Activated naive CD8-positive, alpha-beta T cell (primary cell): ENCODE measurements at regions not wholly inside any gene's neighbourhood (a gene's known extent, or its start where the extent isn't known, plus 50 kb on each side); places are given as distances from the start of the nearest gene placed in this dataset.
"Not testable (repeated sequence)": the region's sequence is repeated elsewhere in the genome, so short reads cannot be mapped to it uniquely, and the experiment has no call there.

Experiments used
- H3K27ac Mint-ChIP-seq: one replicate; pipeline ENCODE4 v1.8.0; 2021; ENCODE audit warnings: mixed read lengths
- H3K27me3 Mint-ChIP-seq: one replicate; pipeline ENCODE4 v1.8.0; 2021; ENCODE audit warnings: mixed read lengths
- H3K36me3 Mint-ChIP-seq: one replicate; pipeline ENCODE4 v1.8.0; 2021; ENCODE audit warnings: mixed read lengths
- H3K4me1 Mint-ChIP-seq: one replicate; pipeline ENCODE4 v1.8.0; 2021; ENCODE audit warnings: low read depth, mixed read lengths
- H3K4me3 Mint-ChIP-seq: one replicate; pipeline ENCODE4 v1.8.0; 2021; ENCODE audit warnings: mild to moderate bottlenecking, mixed read lengths
- H3K9me3 Mint-ChIP-seq: one replicate; pipeline ENCODE4 v1.8.0; 2021; ENCODE audit warnings: low read depth, mixed read lengths

DNA sequence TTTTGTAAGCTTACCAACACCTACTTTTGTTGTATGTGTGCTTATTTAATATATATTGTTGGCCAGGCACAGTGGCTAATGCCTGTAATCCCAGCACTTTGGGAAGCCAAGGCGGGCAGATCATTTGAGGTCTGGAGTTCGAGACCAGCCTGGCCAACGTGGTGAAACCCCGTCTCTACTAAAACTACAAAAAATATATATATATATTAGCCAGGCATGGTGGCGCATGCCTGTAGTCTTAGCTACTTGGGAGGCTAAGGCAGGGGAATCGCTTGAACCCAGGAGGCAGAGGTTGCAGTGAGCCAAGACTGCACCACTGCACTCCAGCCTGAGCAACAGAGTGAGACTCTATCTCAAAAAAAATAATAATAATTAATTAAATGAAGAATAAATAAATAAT is 142.0 kb upstream of the C1QTNF3 start:
- H3K4me3 Mint-ChIP-seq, H3K27ac Mint-ChIP-seq, H3K36me3 Mint-ChIP-seq, H3K9me3 Mint-ChIP-seq, H3K27me3 Mint-ChIP-seq, H3K4me1 Mint-ChIP-seq: not testable (repeated sequence)

DNA sequence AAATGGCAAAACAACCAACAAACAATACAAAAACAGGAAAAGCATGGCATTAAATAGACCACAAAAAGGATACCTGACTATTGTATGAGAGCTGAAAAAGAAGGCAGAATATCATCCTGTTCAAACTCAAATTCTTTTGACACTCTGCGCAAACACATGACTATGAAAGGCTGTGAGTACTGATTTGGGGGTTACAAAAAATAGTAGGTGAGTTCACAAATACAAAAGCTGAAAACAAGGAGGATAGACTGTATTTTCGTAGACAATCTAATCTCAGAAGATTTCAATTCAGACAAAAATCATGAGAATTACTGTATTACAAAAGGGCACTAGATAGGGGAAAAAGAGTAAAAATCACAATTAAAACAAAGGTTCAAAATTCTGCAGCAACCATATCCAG is 142.6 kb upstream of the C1QTNF3 start:
- H3K9me3 Mint-ChIP-seq, H3K36me3 Mint-ChIP-seq, H3K27me3 Mint-ChIP-seq, H3K4me3 Mint-ChIP-seq, H3K4me1 Mint-ChIP-seq, H3K27ac Mint-ChIP-seq: not testable (repeated sequence)

DNA sequence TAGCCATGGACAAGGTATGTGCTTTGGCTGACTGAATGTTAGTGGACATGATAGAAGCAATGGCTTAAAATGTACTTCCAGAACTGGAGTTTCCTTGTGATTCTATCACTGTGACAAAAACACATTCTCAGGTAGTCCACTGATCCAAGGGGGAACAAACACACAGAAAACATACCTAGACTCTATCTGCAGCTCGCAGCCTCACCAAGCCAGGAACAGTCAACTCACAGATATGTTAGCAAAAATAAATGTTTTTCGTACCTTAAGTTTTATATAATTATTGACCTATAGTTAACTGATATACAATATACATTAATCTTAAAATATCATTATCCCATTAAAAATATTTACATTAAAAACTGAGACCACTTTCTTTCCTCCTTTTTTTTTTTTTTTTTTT is 143.1 kb upstream of the C1QTNF3 start:
- not testable (repeated sequence) for H3K27me3 Mint-ChIP-seq, H3K9me3 Mint-ChIP-seq, H3K27ac Mint-ChIP-seq, H3K36me3 Mint-ChIP-seq, H3K4me3 Mint-ChIP-seq, H3K4me1 Mint-ChIP-seq

DNA sequence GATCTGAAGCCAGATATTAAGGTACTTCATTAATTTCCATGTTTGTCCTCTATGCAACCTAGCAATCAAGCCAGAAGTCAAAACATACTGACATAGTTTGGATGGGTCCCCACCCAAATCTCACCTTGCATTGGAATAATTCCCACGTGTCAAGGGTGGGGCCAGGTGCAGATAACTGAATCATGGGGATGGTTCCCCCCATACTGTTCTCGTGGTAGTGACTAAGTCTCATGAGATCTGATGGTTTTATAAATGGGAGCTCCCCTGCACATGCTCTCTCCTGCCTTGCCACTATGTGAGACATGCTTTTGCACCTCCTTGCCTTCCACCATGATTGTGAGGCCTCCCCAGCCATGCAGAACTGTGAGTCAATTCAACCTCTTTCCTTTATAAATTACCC is 143.9 kb upstream of the C1QTNF3 start:
- H3K36me3 Mint-ChIP-seq, H3K27ac Mint-ChIP-seq, H3K4me3 Mint-ChIP-seq, H3K4me1 Mint-ChIP-seq, H3K27me3 Mint-ChIP-seq, H3K9me3 Mint-ChIP-seq: not testable (repeated sequence)

DNA sequence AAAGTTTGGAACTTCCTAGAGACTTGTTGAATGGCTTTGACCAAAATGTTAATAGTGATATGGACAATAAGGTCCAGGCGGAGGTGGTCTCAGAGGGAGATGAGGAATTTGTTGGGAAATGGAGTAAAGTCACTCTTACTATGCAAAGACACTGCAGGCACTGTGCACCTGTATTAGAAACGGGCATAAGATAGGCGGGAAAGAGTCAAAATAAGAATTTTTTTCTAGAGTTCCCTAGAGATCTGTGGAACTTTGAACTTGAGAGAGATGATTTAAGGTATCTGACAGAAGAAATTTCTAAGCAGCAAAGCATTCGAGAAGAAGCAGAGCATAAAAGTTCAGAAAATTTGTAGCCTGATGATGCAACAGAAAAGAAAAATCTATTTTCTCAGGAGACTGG is 144.4 kb upstream of the C1QTNF3 start:
- not testable (repeated sequence) for H3K36me3 Mint-ChIP-seq, H3K27ac Mint-ChIP-seq, H3K4me1 Mint-ChIP-seq, H3K4me3 Mint-ChIP-seq, H3K27me3 Mint-ChIP-seq, H3K9me3 Mint-ChIP-seq

DNA sequence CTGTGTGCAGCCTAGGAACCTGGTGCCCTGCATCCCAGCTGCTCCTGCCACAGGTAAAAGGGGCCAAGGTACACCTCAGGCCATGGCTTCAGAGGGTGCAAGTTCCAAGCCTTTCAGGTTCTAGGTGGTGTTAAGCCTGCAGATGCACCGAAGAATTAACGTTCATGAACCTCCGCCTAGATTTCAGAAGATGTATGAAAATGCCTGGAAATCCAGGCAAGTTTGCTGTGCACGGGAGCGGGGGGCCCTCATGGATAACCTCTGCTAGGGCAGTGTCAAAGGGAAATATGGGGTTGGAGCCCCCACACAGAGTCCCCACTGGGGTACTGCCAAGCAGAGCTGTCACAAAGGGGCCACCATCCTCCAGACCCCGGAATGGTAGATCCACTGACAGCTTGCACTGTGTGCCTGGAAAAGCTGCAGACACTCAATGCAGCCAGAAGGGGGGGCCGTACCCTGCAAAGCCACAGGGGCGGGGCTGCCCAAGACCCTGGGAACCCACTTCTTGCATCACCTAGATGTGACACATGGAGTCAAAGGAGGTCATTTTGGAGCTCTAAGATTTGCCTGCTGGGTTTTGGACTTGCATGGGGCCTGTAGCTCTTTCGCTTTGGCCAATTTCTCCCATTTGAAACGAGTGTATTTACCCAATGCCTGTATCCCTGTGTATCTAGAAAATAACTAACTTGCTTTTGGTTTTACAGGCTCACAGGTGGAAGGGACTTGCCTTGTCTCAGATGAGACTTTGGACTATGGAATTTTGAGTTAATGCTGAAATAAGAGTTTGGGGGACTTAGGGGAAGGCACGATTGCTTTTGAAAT is 145.2 kb upstream of the C1QTNF3 start:
- not testable (repeated sequence) for H3K9me3 Mint-ChIP-seq, H3K4me3 Mint-ChIP-seq, H3K27ac Mint-ChIP-seq, H3K27me3 Mint-ChIP-seq, H3K36me3 Mint-ChIP-seq, H3K4me1 Mint-ChIP-seq

DNA sequence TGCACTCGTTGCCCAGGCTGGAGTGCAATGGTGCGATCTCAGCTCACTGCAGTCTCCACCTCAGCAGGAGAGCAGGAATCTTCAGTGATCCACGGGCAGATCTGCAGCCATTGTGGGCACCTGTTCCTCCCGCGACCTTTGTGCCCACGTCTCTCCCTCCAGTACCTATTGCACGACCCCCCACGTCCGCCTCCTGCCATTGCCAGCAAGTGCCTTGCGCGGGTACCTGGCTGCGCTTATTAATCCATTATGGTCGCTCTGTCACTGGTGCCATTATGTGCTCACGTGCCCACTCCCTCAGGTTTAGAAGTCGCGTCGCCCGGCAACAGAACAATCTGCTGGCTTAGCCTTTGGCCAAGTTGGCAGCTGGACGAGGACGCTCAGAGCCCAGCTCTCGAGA is 146.2 kb upstream of the C1QTNF3 start:
- not testable (repeated sequence) for H3K27ac Mint-ChIP-seq, H3K36me3 Mint-ChIP-seq

DNA sequence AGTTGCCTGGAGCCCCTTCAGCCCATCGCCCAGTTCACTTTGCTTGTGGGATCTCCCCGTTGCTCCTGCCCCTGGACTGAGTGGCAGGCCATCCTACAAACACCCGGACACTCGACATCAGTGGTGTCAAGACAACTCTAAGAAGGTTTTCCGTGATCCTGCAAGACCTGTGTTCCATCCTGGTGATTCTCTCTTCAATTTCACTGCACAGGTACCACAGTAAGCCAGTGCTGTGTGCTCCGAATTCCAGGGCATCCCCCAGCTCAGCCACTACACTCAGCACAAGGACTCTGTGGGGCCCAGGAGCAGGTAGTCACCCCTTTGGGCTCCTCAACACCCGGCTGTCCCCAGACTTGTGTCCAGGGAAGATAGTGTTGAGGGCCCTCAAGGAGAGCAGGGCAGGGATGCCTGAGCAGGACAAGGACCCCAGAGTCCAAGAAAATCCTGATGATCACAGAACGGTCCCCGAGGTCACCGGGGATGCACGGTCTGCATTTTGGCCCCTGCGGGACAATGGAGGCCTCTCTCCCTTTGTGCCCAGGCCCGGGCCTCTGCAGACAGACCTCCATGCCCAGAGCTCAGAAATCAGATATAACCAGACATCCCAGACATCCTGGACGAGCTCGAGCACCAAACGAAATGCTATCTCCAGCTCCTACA is 146.9 kb upstream of the C1QTNF3 start:
- not testable (repeated sequence) for H3K36me3 Mint-ChIP-seq, H3K4me3 Mint-ChIP-seq, H3K4me1 Mint-ChIP-seq, H3K27ac Mint-ChIP-seq, H3K27me3 Mint-ChIP-seq, H3K9me3 Mint-ChIP-seq

More for the DNA sequence above, 146.2 kb upstream of the C1QTNF3 start:
- H3K4me3 Mint-ChIP-seq, H3K9me3 Mint-ChIP-seq, H3K4me1 Mint-ChIP-seq, H3K27me3 Mint-ChIP-seq: not testable (repeated sequence)

DNA sequence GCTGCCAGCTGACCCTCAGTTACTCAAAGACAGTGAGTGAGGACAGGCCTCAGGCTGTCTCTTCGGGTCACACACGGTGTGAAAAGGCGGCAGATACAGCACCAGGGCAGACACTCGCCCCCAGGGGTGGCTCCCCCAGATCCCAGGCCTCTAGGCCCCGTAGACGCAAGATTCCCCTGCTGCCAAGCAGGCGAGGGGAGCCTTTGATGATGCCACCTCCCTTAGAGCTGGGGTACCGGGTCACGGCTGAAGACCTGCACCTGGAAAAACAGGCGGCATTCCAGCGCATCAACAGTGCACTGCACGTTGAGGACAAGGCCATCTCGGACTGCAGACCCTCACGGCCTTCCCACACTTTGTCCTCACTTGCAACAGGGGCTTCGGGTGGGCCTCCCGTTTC is 147.5 kb upstream of the C1QTNF3 start:
- not testable (repeated sequence) for H3K4me1 Mint-ChIP-seq, H3K36me3 Mint-ChIP-seq, H3K27ac Mint-ChIP-seq, H3K27me3 Mint-ChIP-seq, H3K9me3 Mint-ChIP-seq, H3K4me3 Mint-ChIP-seq

DNA sequence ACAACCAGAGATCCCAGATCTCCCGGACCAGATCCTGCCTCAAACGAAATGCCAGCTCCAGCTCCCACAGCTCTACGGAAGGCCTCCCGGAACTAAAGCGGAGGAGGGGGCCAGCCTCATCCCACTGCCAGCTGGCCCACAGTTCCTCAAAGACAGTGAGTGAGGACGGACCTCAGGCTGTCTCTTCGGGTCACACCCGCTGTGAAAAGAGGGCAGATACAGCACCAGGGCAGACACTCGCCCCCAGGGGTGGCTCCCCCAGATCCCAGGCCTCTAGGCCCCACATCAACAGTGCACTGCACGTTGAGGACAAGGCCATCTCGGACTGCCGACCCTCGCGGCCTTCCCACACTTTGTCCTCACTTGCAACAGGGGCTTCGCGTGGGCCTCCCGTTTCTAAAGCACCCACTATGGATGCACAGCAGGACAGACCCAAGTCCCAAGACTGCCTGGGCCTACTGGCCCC is 148.3 kb upstream of the C1QTNF3 start:
- not testable (repeated sequence) for H3K9me3 Mint-ChIP-seq

DNA sequence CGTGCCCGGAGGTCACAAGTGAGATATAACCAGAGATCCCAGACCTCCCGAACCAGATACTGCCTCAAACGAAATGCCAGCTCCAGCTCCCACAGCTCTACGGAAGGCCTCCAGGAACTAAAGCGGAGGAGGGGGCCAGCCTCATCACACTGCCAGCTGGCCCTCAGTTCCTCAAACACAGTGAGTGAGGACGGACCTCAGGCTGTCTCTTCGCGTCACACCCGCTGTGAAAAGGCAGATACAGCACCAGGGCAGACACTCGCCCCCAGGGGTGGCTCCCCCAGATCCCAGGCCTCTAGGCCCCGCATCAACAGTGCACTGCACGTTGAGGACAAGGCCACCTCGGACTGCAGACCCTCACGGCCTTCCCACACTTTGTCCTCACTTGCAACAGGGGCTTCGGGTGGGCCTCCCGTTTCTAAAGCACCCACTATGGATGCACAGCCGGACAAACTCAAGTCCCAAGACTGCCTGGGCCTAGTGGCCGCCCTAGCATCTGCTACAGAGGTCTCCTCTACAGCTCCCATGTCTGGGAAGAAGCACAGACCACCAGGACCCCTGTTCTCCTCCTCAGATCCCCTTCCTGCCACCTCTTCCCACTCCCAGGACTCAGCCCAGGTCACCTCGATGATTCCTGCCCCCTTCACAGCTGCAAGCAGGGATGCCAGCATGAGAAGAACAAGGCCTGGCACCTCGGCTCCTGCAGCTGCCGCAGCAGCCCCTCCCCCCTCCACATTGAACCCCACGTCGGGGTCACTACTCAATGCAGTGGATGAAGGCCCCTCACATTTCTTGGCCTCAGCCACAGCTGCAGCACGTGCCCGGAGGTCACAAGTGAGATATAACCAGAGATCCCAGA is 149.3 kb upstream of the C1QTNF3 start:
- not testable (repeated sequence) for H3K9me3 Mint-ChIP-seq, H3K27me3 Mint-ChIP-seq, H3K27ac Mint-ChIP-seq, H3K36me3 Mint-ChIP-seq, H3K4me3 Mint-ChIP-seq, H3K4me1 Mint-ChIP-seq

More for the DNA sequence above, 148.3 kb upstream of the C1QTNF3 start:
- not testable (repeated sequence) for H3K4me1 Mint-ChIP-seq, H3K4me3 Mint-ChIP-seq, H3K27me3 Mint-ChIP-seq, H3K36me3 Mint-ChIP-seq
- H3K27ac Mint-ChIP-seq = peak overlapping the region; percentile 4

DNA sequence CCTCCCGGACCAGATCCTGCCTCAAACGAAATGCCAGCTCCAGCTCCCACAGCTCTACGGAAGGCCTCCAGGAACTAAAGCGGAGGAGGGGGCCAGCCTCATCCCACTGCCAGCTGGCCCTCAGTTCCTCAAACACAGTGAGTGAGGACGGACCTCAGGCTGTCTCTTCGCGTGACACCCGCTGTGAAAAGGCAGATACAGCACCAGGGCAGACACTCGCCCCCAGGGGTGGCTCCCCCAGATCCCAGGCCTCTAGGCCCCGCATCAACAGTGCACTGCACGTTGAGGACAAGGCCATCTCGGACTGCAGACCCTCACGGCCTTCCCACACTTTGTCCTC is 149.9 kb upstream of the C1QTNF3 start:
- H3K27ac Mint-ChIP-seq, H3K9me3 Mint-ChIP-seq, H3K36me3 Mint-ChIP-seq, H3K4me1 Mint-ChIP-seq, H3K27me3 Mint-ChIP-seq, H3K4me3 Mint-ChIP-seq: not testable (repeated sequence)

DNA sequence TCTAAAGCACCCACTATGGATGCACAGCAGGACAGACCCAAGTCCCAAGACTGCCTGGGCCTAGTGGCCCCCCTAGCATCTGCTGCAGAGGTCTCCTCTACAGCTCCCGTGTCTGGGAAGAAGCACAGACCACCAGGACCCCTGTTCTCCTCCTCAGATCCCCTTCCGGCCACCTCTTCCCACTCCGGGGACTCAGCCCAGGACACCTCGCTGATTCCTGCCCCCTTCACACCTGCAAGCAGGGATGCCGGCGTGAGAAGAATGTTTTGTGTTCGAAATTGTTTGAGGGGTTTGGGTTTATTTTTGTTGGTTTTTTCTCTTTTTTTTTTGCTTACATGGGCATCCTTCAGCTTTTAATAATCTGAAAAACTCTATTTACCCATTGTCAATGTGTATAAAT is 150.3 kb upstream of the C1QTNF3 start:
- not testable (repeated sequence) for H3K4me3 Mint-ChIP-seq, H3K36me3 Mint-ChIP-seq, H3K9me3 Mint-ChIP-seq, H3K27me3 Mint-ChIP-seq, H3K27ac Mint-ChIP-seq, H3K4me1 Mint-ChIP-seq

DNA sequence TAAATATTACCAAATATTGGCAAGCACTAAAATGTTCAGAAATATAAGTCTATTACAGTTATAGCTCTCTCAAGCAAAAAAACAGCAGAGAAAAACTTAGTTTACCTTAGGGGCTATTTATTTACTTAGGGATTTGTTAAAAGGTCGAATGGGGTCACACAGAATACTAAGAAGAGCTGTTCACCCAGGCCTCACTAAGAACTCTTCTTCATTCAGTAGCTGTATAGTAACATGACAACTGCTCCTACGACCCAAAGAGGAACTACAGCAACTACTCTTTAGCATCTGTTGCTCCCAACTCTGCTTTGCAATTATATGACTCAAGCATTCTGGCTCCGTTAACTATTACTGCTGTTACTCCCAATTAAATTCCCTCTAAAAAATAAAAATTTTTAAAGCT is 150.8 kb upstream of the C1QTNF3 start:
- not testable (repeated sequence) for H3K4me3 Mint-ChIP-seq, H3K36me3 Mint-ChIP-seq, H3K27me3 Mint-ChIP-seq, H3K27ac Mint-ChIP-seq, H3K4me1 Mint-ChIP-seq, H3K9me3 Mint-ChIP-seq

DNA sequence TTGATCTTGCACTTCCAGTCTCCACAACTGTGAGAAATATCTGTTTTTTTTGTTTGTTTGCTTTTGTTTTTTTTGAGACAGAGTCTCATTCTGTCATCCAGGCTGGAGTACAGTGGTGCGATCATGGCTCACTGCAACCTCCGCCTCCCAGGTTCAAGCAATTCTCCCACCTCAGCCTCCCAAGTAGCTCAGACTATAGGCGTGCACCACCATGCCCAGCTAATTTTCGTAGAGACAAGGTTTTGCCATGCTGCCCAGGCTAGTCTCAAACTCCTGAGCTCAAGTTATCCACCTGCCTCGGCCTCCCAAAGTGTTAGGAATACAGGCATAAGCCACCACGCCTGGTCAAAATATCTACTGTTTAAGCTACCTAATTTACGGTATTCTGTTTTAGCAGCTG is 153.1 kb upstream of the C1QTNF3 start:
- H3K27me3 Mint-ChIP-seq, H3K9me3 Mint-ChIP-seq, H3K4me1 Mint-ChIP-seq, H3K36me3 Mint-ChIP-seq, H3K4me3 Mint-ChIP-seq, H3K27ac Mint-ChIP-seq: not testable (repeated sequence)

DNA sequence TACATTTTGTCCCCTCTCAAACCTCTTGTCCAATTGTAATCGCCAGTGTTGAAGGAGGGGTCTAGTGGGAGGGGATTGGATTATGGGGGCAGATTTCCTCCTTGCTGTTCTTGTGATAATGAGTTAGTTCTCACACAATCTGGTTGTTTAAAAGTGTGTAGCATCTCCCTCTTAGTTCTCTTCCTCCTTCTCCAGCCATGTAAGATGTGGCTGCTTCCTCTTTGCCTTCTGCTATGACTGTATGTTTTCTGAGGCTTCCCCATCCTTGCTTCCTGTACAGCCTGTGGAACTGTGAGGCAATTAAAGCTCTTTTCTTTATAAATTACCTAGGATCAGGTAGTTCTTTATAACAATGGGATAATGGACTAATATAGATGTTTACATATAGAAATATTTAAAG is 162.3 kb upstream of the C1QTNF3 start:
- H3K9me3 Mint-ChIP-seq, H3K36me3 Mint-ChIP-seq, H3K4me1 Mint-ChIP-seq, H3K27me3 Mint-ChIP-seq, H3K27ac Mint-ChIP-seq, H3K4me3 Mint-ChIP-seq: not testable (repeated sequence)
